ENCODE measurements at regions not wholly inside any gene's neighbourhood (a gene's known extent, or its start where the extent isn't known, plus 50 kb on each side); places are given as distances from the start of the nearest gene placed in this dataset.

DNA sequence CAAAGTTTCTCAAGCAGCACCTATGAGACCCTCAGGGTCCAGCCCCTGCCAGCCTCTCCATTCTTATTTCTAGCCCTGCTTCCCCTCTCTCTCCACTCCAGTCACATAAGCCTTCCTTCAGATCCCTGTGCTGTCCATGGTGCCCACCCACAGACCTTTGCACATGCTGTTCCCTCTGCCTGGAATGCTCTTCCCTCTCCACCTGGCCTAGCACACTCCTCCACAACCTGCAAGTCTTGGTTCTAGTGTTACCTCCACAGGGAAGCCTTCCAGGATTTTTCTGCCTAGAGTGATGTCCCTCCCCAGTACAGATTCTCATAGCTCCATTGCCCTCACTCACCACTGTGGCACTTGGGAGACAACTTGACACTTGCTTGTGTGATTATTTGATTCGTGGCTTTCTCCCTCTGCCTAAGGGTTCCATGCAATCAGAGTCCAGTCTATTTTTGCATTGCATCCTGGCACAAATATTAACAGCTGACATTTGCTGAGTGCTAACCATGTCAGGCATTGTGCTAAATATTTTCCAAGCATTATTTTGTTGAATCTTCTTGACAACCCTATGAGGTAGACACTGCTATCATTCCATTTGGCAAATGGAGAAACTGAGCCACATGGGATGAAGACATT, 127.3 kb downstream of the SYF2 start:
- DNase-seq (ENCODE audit: low spot score) = no peak

DNA sequence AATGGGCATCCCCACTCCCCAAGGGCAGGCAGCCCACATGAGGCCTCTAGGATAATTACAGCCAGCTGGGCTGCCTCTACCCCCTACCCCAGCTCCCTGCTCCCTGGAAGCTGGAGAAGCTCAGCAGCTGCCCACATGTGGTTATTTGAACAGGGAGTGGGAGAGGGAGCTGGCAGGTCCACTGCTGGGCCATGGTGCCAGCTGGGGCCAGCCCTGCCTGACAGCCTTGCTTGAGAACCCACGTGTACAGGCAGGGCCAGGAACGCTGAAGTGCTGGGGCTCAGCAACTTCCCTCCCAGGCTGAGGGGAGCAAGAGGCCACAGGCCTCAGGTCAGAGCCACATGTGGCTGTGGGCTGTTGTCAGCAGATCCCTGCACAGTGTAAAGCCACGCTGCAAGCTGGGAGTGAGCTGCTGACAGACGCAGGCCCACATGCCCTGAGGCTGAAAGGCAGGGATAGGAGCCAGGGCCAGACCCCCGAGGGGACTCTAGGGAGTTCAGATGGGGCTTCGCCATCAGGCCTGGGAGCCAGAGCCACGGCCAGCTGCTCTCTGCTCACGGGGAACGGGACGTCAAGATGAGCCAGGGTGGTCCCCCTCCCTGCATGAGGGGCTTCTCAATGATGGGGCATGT, 129.0 kb downstream of the SYF2 start:
- no peak for DNase-seq (ENCODE audit: low spot score)

DNA sequence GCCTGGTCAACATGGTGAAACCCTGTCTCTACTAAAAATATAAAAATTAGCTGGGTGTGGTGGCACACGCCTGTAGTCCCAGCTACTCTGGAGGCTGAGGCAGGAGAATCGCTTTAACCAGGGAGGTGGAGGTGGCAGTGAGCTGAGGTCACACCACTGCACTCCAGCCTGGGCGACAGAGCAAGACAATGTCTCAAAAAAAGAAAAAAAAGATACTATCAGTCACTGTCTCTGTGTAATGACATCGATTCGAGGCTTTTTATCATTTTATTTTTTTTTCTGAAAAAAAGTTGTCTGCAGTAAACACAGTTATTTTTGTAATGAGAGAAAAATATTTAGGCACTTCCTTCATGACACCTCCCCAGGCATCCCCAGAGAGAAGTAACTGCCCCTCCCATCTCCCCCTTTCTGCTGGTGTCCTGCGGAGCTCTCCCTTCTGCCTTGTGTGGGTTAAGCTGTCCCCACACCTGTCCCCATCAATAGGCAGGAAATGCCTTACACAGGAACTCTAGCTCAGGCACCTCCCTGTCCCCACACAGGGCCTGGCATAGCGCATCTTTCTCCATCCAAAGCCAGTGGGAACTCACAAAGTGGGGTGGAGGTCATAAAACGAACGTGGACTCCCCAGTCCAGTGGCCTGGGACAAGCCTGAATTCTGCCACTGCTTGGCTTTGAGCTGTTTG, 132.0 kb downstream of the SYF2 start:
- no peak for DNase-seq (ENCODE audit: low spot score)

DNA sequence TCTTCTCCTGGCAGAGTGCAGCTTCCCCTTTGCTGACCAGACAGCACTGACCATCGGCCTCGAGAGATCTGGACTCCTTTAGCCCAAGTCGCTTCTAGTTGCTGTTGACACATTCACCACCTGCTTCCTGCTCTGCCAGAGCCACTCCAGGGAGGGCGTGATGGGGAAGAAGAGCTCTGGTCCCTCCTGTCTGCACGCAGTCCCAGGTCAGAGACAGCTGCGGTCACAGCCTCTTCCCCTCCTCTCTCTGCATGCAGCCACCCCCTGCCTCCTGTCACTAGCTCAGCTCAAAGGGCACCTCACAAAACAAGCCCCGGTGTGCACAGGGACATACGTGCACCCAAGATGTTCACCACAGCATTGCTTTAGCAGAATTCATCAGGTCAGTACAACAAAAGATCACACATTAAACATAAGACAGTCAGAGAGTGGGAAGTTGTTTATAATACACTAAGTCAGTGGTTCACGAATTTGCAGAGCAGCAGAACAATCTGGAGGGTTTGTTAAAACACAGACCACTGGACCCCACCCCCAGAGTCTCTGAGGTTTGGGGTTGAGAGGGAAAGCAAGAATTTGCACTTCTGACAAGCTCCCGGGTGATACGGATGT, 132.9 kb downstream of the SYF2 start:
- DNase-seq (ENCODE audit: low spot score) = no peak

DNA sequence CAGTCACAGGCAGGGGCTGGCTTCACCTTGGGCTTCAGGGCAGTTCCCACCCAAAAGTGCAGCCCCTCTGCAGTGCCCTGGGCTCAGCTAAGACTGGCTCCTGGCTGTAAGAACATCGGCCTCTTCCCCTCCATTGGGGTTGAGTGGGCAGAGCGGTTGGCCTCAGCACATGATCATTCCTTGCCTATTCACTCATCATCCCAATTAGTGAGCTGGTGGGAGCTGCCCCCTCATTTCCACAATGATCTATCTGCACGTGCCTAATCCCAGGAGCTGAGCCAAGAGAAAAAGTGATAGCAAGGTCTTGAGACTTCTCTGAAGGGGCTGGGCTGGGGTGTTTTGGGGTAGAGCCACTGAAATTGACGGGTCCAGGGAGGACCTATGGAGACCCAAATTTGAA, 133.6 kb downstream of the SYF2 start:
- no peak for DNase-seq (ENCODE audit: low spot score)

DNA sequence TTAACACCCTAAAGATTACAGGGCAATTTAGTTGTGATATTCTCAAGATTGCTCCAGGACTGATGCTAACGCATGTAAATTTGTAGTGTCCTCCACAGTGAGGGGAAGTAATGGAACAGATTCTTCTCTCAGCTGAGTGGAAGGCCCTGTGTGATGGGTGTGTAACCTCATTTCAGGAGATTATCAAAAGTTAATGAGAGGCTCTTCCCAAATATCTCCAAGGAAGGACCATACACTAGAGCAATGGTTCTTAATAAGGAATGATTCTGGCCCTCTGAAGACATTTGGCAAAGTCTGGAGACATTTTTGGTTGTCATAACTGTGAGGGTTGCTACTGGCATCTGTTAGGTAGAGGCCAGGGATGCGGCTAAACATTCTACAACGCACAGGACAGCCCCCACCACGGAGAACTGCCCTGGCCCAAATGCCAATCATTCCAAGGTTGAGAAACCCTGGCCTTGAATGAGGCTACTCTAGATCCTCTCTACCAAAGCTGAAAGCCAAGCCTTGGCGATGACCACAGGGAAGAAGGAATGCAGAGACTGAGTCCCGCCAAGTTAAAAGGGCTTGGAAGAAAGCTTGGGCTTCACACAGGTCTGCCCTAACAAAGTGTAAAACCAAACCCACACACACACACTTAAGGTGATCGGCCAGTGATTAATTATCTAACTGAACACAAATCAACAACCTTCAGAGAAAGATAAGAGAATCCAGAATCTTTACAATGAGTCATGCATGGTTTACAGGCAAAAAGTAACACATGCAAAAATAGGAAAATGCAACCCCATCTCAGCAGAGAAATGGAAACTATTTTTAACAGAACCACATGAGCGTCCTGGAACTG, 135.8 kb downstream of the SYF2 start:
- no peak for DNase-seq (ENCODE audit: low spot score)

DNA sequence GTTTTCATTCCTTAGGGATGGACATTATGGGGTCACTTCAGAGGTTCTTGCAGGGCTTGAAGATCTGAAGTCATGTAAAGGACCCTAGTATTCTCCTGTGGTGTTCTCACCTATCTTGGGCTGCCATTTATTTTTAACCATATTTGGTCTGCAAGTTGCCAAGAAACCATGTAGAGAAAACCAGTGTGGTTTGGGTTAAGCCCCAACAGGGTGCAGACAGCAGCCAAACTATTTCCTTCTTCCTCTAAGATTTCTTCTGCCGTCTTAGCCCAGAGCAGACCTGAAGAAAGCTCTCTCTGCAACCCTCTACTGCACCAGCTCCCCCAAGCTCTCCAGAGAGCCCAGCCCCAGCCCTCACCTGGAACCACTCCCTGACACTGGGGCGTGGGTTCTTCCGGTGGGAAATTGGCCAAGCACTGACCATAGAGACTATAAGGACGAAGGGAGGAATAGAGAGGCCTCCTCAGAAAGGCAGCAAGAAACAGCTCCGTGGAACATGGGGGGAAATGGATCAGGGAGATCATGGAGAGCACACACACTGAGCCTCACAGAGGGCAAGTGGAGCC, 136.6 kb downstream of the SYF2 start:
- no peak for DNase-seq (ENCODE audit: low spot score)

DNA sequence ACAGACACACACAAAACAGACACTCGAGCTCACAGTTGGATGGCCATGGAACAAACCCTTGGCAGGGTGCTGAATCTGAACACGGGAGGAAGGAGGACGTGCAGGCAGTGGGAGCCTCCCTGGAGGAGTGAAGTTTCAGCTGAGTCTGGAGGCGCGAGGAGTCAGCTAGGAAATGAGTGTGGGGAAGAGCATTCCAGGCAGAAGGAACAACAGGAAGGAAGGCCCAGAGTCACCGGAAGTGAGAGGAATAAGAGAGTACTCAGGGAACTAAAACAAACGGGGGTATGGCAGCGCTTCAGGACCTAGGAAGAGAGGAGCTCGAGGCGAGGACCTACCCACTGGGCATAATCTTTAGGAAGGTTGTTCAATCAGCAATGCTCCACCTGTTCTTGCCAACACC, 137.3 kb downstream of the SYF2 start:
- no peak for DNase-seq (ENCODE audit: low spot score)

DNA sequence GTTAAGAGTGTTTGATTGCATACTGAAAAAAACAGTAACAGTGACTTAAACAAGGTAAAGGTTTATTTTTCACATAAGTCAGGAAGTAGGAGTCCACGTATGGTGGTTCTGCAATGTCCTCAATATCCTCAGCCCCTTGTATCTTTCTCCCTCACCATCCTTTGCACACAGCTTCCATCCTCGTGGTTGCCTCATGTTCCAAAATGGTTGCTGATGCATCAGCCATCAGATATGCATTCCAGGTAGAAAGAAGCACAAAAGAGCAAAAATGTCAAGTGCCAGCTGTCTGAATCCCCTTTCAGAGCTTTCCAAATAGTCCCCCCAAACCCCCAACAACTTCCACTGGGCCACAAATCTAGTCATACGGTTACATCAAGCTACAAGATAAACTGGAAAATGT, 138.1 kb downstream of the SYF2 start:
- DNase-seq (ENCODE audit: low spot score) = no peak

DNA sequence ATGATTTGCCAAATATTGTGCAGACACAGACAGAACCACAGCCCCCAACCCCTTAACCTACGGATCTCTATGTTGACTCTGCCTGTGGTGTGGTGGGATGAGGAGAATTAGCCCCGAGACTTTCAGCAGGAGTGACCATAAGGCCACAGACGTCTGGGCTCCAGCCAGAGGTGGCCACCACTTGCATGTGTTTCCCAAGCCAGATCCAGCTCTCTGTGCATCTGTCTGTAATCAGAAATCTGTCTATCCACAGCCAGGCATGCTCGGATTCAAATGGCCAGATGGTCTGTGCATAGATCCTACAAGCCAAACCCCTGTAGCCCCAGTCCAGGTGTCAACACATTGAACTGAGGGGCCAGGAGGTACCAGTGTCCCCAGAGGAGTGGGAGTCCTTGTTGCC, 140.6 kb downstream of the SYF2 start:
- DNase-seq (ENCODE audit: low spot score) = no peak

DNA sequence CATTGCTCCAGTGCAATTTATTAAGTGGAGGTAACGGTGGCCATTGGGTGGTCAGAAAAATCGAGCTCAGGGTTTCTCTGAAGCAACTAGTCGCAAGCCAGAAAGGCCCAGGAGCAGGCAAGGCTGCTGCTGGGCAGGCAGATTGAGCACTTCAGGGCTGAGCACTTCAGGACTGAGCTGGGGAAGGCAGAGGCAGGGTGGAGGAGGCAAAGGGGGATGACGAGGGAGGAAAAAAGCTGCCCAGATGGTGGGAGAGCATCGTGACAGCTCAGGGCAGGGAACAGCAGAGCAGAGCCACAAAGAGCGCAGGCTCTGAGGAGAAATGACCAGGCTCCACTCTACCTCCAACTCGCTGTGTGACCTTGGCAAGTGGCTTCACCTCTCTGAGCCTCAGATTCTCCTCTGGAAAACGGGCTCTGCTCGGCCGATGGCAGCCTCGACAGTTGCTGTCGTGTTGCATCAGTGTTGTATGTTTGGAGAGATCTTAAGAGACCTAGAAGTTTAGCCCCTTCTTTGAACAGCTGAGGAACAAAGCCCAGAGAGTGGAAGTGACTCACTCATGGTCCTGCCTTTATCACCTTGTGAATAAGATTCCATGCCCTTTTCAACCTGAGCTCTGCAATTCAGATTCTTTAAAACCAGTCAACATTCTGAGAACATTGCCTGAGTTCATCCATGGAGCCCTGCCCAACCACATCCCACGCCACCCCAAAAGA, 141.4 kb downstream of the SYF2 start:
- DNase-seq (ENCODE audit: low spot score) = no peak

DNA sequence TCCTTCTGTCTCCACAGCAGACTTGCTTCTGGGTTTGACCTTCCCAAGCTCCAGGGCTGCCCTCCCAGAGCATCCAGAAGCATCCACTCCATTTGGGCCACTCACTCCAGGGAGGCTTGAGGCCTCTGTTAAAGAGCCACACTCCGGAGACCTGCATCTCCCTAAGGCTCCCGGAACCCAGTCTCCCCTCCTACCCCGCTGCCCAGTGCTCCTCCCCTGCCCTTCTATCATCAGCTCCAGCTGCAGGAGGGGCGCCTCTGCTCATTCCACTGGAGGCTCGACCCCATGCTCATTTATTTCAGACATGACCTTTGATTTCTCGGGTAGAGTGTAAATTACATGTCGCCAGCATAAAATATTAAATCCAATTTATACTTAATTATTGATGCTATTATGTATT, 142.5 kb downstream of the SYF2 start:
- DNase-seq (ENCODE audit: low spot score) = no peak

DNA sequence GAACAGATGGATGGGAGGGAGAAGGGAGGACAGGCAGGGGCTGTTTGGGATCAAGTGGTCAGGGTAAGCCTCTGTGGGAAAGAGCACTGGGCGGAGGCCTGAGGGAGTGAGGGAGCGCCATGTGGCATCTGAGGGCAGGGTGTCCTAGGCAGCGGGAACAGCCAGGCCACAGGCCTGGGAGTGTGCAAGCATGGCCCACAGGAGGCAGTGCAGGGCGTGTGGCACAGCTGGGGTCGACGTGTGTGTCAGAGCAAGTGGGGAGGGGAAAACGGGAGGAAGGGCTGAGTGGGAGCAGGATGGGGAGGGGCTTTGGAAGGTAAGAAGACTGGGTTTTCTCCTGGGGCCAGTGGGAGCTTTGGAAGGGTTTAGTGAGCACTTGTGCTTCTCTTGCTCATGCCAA, 143.4 kb downstream of the SYF2 start:
- DNase-seq (ENCODE audit: low spot score) = no peak

DNA sequence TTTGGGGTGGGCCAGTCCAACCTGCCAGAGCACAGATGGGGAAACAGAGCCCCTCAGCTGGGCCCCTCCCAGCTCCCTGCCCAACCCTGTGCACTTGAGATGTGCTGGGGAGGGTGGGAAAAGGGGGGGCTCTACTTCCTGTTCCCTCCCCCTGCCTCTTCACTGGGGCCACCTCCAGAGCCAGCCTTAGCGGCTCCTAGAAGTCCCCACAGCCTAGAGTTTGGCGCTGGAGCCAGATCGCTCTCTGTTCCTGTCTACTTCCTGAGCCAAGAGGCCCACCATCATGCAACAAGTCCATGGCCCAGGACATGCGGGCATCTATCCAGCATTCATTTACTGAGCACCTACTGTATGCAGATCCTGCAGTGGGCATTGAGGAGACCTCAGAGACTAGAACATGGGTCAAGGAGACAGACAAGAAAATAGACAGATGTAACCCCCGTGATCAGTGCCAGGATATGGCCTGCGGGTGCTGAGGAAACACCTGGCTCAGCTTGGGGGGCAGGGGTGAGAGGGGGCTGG, 144.1 kb downstream of the SYF2 start:
- DNase-seq (ENCODE audit: low spot score) = no peak

DNA sequence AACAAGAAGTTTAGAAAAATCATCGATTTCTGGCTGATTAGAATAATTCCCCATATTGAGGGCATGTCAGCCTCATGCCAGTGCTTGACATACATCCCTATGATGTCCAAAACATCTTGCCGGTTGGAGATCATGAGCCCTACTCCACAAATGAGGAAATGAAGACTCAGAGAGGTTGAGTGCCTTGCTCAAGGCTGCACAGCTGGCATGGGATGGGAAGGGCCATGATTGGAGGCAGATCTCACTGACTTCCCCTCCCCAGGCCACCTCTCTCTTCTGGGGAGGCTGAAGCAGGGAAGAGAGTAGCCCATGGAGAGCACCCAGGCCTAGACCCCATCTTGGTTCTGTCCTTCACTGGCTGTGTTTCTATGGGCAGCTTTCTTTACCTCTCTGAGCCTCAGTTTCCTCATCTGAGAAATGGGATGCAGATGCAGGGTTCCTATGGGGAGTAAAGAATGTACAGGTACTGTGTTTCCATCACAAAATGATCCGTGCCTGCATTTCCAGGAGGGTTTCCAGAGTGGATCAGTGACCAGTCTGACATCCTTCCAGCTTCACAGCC, 145.7 kb downstream of the SYF2 start:
- no peak for DNase-seq (ENCODE audit: low spot score)

DNA sequence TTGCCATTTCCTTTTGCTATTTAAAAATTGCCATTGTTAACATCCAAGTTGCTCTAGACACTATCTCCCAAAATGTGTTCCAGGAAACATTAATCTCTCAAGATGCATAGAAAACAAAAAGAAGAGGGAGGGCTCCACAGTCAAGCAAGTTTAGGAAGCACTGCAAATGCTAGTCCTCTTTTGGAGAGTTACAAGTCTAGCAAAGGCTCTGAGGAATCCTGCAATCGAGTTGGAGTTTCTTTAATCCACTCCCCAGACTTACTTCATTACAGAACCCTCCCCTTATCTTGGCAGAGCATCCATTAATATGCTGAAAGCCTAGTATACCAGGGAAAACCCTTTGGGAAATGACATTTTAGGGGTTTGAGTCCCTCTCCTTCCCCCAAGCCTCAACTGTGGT, 147.9 kb downstream of the SYF2 start:
- no peak for DNase-seq (ENCODE audit: low spot score)

DNA sequence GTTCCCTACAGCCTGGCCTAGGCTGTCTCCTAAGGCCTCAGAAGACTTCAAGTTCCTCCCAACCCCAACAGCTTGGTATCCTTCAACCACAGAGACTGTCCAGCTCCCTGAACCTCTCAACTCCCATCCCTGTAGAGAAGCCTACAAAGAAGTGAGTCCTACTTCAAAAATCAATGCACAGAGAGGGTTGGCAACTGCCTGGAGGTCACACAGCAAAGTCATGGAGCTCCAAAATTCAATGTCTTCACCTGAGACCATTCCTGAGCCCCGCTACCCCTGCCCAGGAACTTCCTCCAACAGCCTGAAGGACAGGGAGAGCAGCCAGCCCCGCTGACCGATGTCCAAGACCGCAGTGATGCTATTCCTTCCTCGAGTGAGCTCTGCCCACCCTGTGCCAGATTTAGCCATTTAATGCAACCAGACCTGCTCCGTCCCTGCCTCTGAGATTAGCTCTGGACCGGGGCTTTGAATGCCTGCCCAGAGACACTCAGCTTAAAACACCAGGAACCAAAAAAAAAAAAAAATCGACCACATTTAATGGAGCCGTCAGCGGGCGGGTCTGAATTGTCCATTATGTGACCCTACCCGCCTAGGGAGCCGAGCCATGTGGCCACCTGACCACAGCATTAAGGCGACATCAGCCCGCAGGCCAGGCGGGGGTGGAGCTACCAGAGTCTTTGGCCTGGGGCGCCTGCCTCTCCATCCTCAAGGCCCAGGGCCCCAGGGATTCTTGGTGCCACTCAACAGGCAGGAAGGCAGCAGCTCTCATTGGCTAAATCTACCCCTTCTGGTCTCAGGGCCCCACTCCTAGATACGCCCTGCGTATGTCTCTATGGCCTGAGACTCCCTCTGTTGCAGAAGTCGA, 148.6 kb downstream of the SYF2 start:
- DNase-seq (ENCODE audit: low spot score) = no peak

DNA sequence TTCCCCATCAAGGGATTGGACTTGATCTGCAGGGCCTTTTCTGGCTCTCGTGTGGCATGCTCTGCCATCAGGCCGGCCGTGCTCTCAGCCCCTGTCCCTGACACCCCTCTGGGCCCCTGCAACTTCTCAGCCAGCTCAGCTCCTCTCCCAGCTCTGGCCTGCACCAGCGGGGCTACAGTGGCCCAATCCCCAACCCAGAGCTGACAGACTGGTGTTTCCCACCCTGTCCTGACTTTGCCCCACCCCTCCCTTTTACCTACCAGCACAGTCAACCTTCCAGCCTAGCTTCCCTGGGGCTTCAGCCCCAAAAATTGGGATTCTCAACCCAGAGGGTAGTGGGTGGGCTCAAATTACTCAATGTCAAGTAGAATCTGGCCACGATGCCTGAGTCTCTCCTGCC, 149.3 kb downstream of the SYF2 start:
- no peak for DNase-seq (ENCODE audit: low spot score)

DNA sequence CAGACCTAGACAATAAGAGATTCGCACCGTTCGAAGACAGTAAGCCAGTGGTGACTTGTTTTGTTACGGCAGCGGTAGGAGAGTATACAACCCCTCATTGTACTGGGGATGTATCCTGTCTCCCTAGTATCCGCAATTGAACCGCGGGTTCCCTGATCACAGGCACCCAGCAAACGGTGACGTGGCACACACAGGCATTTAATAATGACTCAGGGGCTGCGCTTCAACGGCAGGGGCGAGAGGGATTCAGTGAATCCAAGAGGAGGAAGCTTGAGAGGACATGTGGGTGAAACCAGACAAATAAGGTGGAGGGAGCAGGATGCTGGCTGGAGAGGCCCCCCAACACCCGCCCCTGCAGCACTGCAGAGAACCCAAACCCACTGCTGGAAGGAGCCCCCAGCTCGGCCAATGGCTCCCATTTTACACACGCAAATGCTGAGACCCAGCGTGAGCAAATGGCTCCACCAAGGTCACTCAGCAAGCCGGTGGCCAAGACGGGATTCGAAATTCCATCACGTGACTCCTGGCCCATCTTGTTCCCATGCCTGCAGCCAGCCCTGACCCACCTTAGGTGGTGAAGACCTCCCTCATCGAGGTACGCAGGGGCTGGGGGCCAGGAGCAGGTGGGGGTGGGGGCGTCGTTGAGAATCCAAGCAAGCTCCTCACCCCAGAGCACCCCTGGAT, 149.9 kb downstream of the SYF2 start:
- no peak for DNase-seq (ENCODE audit: low spot score)
